ENCODE measurements at regions not wholly inside any gene's neighbourhood (a gene's known extent, or its start where the extent isn't known, plus 50 kb on each side); places are given as distances from the start of the nearest gene placed in this dataset.

- DNase-seq = no peak
- POLR2A ChIA-PET (ENCODE audit: unreplicated experiment) = no interaction called here
- H3K36me3 ChIP-seq (ENCODE audit: low read depth, low read length) = no peaks in the 10 kb centered on the region
- no peaks in the 10 kb centered on the region for H3K79me2 ChIP-seq (ENCODE audit: low read length)
- intact Hi-C loops (cut with micrococcal nuclease) = no loop called here
- H3K27ac ChIP-seq (ENCODE audit: low read length) = no peak overlapping the region
- H3K4me3 ChIP-seq (ENCODE audit: low read length) = no peak overlapping the region
- no peak overlapping the region for H3K4me2 ChIP-seq (ENCODE audit: low read length)
- peaks cover 26% of the 10 kb centered on the region for H3K4me1 ChIP-seq (ENCODE audit: insufficient read depth, low read length)
- H4K20me1 ChIP-seq (ENCODE audit: low read length) = no peaks in the 10 kb centered on the region
- CTCF ChIA-PET = no interaction called here
- TF ChIP-seq EZH2phosphoT487 (IDR thresholded peaks at IDR 0.05; ENCODE audit: borderline replicate concordance, low read length) (no peak), EZH2 (IDR thresholded peaks at IDR 0.05; ENCODE audit: low read length, unreplicated experiment) (no peak)
- TF ChIP-seq, protein P1, sequence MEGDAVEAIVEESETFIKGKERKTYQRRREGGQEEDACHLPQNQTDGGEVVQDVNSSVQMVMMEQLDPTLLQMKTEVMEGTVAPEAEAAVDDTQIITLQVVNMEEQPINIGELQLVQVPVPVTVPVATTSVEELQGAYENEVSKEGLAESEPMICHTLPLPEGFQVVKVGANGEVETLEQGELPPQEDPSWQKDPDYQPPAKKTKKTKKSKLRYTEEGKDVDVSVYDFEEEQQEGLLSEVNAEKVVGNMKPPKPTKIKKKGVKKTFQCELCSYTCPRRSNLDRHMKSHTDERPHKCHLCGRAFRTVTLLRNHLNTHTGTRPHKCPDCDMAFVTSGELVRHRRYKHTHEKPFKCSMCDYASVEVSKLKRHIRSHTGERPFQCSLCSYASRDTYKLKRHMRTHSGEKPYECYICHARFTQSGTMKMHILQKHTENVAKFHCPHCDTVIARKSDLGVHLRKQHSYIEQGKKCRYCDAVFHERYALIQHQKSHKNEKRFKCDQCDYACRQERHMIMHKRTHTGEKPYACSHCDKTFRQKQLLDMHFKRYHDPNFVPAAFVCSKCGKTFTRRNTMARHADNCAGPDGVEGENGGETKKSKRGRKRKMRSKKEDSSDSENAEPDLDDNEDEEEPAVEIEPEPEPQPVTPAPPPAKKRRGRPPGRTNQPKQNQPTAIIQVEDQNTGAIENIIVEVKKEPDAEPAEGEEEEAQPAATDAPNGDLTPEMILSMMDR (conservative IDR thresholded peaks at IDR 0.05; ENCODE audit: low read depth, low read length) = no peak
- no peaks in the 10 kb centered on the region for H3K9me3 ChIP-seq (ENCODE audit: low read length)
- no peak overlapping the region for H2AFZ ChIP-seq (ENCODE audit: low read length)
- H3K27me3 ChIP-seq (ENCODE audit: low read length) = no peaks in the 10 kb centered on the region
- no peaks in the 10 kb centered on the region for H3K9me2 ChIP-seq (replicated peaks; ENCODE audit: low read length)
- no peak overlapping the region for H3K9ac ChIP-seq (ENCODE audit: low read length)
- BruUV-seq (replicated peaks) = no TSS peak
- no peak for ATAC-seq
- H3F3A ChIP-seq (ENCODE audit: low read length, unreplicated experiment) = no peaks in the 10 kb centered on the region
Measured at GRCh38 chr10:47161465-47161864, 138.5 kb upstream of the GDF10 start.

DNA sequence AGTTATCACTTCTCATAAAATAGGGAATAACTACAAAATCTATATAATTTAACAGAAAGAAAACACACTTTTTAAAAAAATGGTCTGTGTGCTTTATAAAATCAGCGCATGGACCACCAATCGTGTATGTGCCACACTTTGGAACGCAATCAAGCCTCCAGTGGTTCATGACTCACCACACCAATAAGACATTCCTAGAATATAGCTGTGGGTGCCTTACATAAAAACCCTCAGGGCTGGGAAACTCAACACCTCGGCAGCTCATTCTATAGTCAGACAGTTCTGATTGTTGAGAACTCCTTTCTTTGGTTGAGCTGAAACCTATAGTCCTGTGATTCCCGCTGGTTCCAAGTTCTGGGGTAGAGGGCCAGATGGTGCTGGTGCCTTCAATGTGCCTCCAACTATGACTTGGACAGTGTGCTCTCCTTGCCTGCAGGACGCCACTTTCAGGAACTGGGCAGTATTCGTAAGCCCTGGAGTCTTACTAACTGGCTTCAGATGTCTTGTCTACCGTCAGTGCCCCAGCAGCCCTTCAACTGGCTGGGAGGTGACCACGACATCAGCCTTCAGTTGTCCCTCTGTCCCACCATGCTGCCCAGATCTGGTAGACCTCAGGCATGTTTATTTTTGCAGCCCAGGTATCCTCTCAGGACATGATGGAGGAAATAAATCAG, 135.7 kb upstream of the GDF10 start:
- Histone ChIP-seq H4K20me1 (ENCODE audit: low read length) (no peaks in the 10 kb centered on the region), H3K36me3 (ENCODE audit: low read depth, low read length) (no peaks in the 10 kb centered on the region), H3K4me1 (ENCODE audit: insufficient read depth, low read length) (peaks cover 27% of the 10 kb centered on the region), H3F3A (ENCODE audit: low read length, unreplicated experiment) (no peaks in the 10 kb centered on the region), H3K79me2 (ENCODE audit: low read length) (no peaks in the 10 kb centered on the region), H3K9ac (ENCODE audit: low read length) (peak overlapping the region; percentile 54), H3K9me3 (ENCODE audit: low read length) (no peaks in the 10 kb centered on the region), H3K4me3 (ENCODE audit: low read length) (no peak overlapping the region), H2AFZ (ENCODE audit: low read length) (no peak overlapping the region), H3K9me2 (replicated peaks; ENCODE audit: low read length) (no peaks in the 10 kb centered on the region), H3K4me2 (ENCODE audit: low read length) (peak overlapping the region; percentile 48), H3K27ac (ENCODE audit: low read length) (peak overlapping the region; percentile 83), H3K27me3 (ENCODE audit: low read length) (no peaks in the 10 kb centered on the region)
- ChIA-PET POLR2A (ENCODE audit: unreplicated experiment) (no interaction called here), CTCF (no interaction called here)
- TF ChIP-seq, protein P1 (conservative IDR thresholded peaks at IDR 0.05; ENCODE audit: low read depth, low read length) = no peak
- TF ChIP-seq EZH2 (IDR thresholded peaks at IDR 0.05; ENCODE audit: low read length, unreplicated experiment) (no peak), EZH2phosphoT487 (IDR thresholded peaks at IDR 0.05; ENCODE audit: borderline replicate concordance, low read length) (no peak)
- no TSS peak for BruUV-seq (replicated peaks)
- ATAC-seq (no peak; the same call in 1 of the 2 replicates), DNase-seq (peak; percentile 84)
- intact Hi-C loops (cut with micrococcal nuclease) = no loop called here

GRCh38 chr10:47164800-47165128, 135.2 kb upstream of the GDF10 start:
- Histone ChIP-seq H3K9me2 (replicated peaks; ENCODE audit: low read length) (no peaks in the 10 kb centered on the region), H3K9ac (ENCODE audit: low read length) (peak overlapping the region; percentile 54), H2AFZ (ENCODE audit: low read length) (no peak overlapping the region), H4K20me1 (ENCODE audit: low read length) (no peaks in the 10 kb centered on the region), H3K79me2 (ENCODE audit: low read length) (no peaks in the 10 kb centered on the region), H3K27ac (ENCODE audit: low read length) (peak overlapping the region; percentile 83), H3K4me2 (ENCODE audit: low read length) (peak overlapping the region; percentile 48; the same call in 1 of the 2 replicates), H3K4me1 (ENCODE audit: insufficient read depth, low read length) (peaks cover 27% of the 10 kb centered on the region), H3K4me3 (ENCODE audit: low read length) (no peak overlapping the region), H3K27me3 (ENCODE audit: low read length) (no peaks in the 10 kb centered on the region), H3K36me3 (ENCODE audit: low read depth, low read length) (no peaks in the 10 kb centered on the region), H3K9me3 (ENCODE audit: low read length) (no peaks in the 10 kb centered on the region), H3F3A (ENCODE audit: low read length, unreplicated experiment) (no peaks in the 10 kb centered on the region)
- ChIA-PET POLR2A (ENCODE audit: unreplicated experiment) (no interaction called here), CTCF (no interaction called here)
- no peak for TF ChIP-seq EZH2phosphoT487 (IDR thresholded peaks at IDR 0.05; ENCODE audit: borderline replicate concordance, low read length)
- TF ChIP-seq, protein P1 (conservative IDR thresholded peaks at IDR 0.05; ENCODE audit: low read depth, low read length) = no peak
- no peak for TF ChIP-seq EZH2 (IDR thresholded peaks at IDR 0.05; ENCODE audit: low read length, unreplicated experiment)
- intact Hi-C loops (cut with micrococcal nuclease) = no loop called here
- BruUV-seq (replicated peaks) = no TSS peak
- ATAC-seq = no peak
- DNase-seq = peak; percentile 50
